ENCODE measurements at regions not wholly inside any gene's neighbourhood (a gene's known extent, or its start where the extent isn't known, plus 50 kb on each side); places are given as distances from the start of the nearest gene placed in this dataset.
"Not testable (repeated sequence)": the region's sequence is repeated elsewhere in the genome, so short reads cannot be mapped to it uniquely, and the experiment has no call there.

DNA sequence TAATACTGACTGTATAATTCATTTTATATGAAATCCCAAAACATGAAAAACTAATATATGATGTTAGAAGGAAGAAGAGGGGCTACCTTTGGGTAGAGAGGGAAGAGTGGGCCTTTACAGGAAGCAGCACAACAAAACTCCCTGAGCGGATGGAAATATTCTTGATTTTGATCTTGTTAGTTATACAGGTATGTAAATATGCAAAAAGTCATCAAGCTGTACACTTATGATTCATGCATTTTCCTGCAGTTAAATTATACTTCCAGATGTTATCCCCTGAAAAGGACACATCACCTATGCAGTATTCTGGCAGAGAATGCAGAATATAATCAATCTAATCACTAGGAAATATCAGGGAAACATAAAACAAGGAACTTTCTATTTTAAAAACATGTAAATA is 249.4 kb upstream of the MGAT5 start:
- TF ChIP-seq, protein P1, sequence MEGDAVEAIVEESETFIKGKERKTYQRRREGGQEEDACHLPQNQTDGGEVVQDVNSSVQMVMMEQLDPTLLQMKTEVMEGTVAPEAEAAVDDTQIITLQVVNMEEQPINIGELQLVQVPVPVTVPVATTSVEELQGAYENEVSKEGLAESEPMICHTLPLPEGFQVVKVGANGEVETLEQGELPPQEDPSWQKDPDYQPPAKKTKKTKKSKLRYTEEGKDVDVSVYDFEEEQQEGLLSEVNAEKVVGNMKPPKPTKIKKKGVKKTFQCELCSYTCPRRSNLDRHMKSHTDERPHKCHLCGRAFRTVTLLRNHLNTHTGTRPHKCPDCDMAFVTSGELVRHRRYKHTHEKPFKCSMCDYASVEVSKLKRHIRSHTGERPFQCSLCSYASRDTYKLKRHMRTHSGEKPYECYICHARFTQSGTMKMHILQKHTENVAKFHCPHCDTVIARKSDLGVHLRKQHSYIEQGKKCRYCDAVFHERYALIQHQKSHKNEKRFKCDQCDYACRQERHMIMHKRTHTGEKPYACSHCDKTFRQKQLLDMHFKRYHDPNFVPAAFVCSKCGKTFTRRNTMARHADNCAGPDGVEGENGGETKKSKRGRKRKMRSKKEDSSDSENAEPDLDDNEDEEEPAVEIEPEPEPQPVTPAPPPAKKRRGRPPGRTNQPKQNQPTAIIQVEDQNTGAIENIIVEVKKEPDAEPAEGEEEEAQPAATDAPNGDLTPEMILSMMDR (IDR thresholded peaks at IDR 0.05; ENCODE audit: low read depth, low read length, missing control alignments): no peak
- no peak overlapping the region for H3K4me3 ChIP-seq (ENCODE audit: low read depth, low read length)
- DNase-seq (ENCODE audit: low read depth): no peak

DNA sequence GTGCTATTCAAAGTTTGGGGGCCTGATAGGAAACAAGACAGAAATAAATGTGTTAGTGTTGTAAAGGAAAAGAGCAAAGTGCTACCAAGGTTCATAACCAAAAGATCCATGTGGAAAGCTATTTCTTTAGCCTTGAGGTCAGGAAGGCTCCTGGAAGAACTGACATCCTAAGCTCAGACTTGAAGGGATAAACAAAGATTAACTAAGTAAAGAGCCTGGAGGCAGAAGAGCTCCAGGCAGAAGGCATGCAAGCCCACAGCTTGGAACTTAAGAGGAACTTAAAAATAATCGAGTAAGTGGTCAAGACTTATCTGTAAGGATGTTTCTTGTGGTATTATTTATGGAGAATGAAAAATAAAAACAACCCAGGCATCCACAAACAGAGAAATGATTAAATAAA is 245.0 kb upstream of the MGAT5 start:
- TF ChIP-seq, protein P1 (IDR thresholded peaks at IDR 0.05; ENCODE audit: low read depth, low read length, missing control alignments): no peak
- H3K4me3 ChIP-seq (ENCODE audit: low read depth, low read length): no peak overlapping the region
- DNase-seq (ENCODE audit: low read depth): no peak

DNA sequence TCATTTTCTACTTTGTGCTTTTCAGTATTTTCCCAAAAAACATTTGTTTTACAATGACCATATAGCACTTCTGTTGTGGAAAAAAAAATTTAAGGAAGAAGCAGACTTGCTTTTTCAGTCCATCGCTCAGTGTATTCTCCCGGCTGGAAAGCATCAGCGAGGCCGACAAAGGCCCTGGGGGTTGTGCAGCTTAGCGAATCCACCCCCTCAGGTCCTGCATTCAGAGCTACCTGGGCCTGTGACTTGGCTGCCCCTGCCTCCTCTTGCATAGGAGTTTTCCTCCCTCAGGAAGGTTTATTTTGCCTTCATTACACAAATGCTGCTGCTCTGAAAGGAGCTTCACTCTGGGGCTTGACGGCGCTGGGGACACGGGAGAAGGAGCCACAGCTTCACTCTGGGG is 244.4 kb upstream of the MGAT5 start:
- no peak overlapping the region for H3K4me3 ChIP-seq (ENCODE audit: low read depth, low read length)
- no peak for DNase-seq (ENCODE audit: low read depth)
- TF ChIP-seq, protein P1 (IDR thresholded peaks at IDR 0.05; ENCODE audit: low read depth, low read length, missing control alignments): no peak

DNA sequence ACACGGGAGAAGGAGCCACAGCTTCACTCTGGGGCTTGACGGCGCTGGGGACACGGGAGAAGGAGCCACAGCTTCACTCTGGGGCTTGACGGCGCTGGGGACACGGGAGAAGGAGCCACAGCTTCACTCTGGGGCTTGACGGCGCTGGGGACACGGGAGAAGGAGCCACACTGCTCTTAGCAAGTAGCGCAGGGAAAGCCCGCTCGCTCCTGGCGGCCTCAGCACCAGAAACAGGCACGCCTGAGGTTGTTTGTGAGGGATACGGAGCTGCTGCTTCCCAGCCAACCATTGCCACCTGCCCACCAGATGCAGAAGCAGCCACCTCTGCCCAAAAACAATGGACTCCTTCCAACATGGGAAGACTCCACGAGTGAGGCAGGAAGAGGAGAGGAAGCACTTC is 244.0 kb upstream of the MGAT5 start:
- not testable (repeated sequence) for DNase-seq (ENCODE audit: low read depth); H3K4me3 ChIP-seq (ENCODE audit: low read depth, low read length)

DNA sequence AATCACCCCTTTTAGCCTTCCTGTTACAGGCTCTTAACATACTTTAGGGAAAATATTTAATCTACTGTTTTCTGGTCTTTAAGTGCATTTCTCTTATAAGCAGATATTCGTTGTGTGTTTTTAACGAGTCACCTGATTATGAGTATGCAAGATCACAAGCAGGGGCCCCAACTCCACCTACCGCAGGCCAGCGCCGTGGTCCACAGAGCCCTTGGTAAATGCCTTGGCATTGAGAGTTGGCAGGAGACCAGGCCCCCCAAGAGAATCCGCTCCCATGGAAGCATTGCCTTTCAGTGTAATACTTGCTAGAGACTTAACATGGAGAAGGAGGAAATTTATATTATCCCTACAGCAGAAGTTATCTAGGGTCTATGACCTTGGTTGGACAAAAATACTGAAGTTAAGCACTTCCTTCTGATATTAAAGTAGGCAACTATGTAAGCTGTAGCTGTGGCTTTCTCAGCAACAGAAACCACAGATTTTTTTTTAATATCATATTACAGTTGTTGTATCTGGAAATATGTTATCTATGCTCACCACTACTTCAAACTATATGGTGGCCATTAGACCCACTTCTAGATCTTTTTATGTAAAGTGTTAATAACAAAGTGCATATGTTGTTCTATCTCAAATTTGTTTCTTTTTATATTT is 241.8 kb upstream of the MGAT5 start:
- TF ChIP-seq, protein P1 (IDR thresholded peaks at IDR 0.05; ENCODE audit: low read depth, low read length, missing control alignments): no peak

DNA sequence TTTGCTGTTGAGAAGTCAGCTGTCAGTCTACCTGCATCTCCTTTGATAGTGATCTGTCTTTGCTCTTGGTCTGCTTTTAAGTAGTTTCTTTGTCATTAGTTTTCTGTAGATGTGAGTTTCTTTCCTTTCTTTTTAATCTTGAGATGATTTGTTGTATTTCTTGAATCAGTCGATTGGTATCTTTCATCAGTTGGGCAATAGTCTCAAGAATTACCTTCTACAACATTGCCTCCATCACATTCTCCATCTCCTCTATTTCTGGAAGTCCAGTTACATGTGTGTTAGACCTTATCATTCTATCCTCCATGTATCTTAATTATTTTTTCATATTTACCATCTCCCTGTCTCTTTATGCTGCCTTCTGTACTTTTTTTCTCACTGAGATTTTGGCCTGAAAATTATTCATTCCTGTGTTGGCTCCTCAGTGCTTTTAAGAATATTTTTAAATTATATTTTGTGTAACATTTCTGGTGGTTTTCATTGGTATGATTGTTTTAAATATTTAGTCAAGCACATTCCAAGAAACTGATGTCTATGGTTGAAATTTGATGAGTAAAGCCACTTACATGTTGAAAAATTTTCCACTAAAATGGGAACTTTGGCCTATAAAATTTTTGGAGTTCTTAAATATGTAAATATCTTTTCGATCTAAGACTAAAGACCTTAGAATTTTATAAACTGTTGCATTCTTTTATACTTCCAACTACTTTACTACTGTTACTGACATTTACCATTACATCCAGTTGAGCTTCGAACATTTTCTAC is 239.5 kb upstream of the MGAT5 start:
- TF ChIP-seq, protein P1 (IDR thresholded peaks at IDR 0.05; ENCODE audit: low read depth, low read length, missing control alignments): no peak
- no peak for DNase-seq (ENCODE audit: low read depth)
- H3K4me3 ChIP-seq (ENCODE audit: low read depth, low read length): no peak overlapping the region

More for the DNA sequence above, 241.8 kb upstream of the MGAT5 start:
- no peak for DNase-seq (ENCODE audit: low read depth)
- H3K4me3 ChIP-seq (ENCODE audit: low read depth, low read length): no peak overlapping the region

DNA sequence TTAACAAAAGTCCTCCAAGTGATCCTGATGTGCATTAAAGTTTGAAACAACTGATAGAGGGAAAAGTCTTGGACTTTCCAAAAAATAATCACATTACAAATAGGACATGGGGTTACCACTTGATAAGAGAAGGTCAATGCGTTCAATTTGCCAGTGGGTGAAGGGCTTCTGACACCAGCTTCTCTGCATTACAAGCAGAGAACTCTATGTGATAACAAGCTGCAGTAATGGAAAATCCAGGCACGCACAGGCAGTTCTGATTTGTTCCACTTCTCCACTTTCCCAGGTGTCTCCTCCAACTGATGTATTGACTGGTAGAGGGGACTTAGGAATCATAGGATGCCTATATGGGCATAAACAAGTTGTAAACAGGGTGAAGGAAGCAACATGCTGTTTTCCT is 234.0 kb upstream of the MGAT5 start:
- TF ChIP-seq, protein P1 (IDR thresholded peaks at IDR 0.05; ENCODE audit: low read depth, low read length, missing control alignments): no peak
- DNase-seq (ENCODE audit: low read depth): no peak
- no peak overlapping the region for H3K4me3 ChIP-seq (ENCODE audit: low read depth, low read length)

Measured in GM12864 (cell line).